GM13977 (cell line): ENCODE measurements at regions not wholly inside any gene's neighbourhood (a gene's known extent, or its start where the extent isn't known, plus 50 kb on each side); places are given as distances from the start of the nearest gene placed in this dataset.

Experiments used
- DNase-seq: peaks from one replicate; pipeline ENCODE4 v3.0.0; 2012; ENCODE audit warnings: low spot score
- in situ Hi-C: fragments of 300-500 bp; cut with MboI; formaldehyde crosslinking; loops from one replicate; pipeline ENCODE4 v1.12.0; 2022; ENCODE audit warnings: low sequenced_read_pairs, low pct_unique_long_range_greater_than_20kb, mixed read lengths, inconsistent platforms; ENCODE audit not compliant: unreplicated experiment
- TF ChIP-seq, protein P1 (sequence below): IDR thresholded peaks from 2 replicates; pipeline ENCODE4 v1.5.1; 2012; ENCODE audit warnings: mild to moderate bottlenecking, control low read depth; ENCODE audit not compliant: insufficient read depth; ENCODE audit errors: extremely low read depth, missing control alignments

DNA sequence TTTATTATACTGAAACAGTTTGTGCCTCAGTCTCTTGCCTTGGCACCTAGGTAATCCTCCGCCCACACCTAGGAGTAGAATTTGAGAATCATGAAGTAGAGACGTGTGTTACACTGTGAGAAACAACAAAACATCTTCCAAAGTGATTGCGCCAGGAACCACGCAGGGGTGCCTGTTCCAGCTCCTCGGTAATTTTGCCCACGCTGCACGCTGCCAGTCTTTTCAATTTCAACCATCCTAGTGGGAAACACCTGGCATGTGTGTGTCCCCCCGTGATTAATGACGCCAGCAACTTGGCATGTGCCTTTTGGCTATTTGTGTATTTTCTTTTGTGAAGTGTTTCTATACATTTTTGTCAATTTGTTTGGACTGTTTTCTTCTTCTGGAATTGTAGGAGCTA lies 919.1 kb downstream of the BRD1 start:
- DNase-seq = no peak
- in situ Hi-C loops = no loop called here
- TF ChIP-seq, protein P1, sequence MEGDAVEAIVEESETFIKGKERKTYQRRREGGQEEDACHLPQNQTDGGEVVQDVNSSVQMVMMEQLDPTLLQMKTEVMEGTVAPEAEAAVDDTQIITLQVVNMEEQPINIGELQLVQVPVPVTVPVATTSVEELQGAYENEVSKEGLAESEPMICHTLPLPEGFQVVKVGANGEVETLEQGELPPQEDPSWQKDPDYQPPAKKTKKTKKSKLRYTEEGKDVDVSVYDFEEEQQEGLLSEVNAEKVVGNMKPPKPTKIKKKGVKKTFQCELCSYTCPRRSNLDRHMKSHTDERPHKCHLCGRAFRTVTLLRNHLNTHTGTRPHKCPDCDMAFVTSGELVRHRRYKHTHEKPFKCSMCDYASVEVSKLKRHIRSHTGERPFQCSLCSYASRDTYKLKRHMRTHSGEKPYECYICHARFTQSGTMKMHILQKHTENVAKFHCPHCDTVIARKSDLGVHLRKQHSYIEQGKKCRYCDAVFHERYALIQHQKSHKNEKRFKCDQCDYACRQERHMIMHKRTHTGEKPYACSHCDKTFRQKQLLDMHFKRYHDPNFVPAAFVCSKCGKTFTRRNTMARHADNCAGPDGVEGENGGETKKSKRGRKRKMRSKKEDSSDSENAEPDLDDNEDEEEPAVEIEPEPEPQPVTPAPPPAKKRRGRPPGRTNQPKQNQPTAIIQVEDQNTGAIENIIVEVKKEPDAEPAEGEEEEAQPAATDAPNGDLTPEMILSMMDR = no peak

DNA sequence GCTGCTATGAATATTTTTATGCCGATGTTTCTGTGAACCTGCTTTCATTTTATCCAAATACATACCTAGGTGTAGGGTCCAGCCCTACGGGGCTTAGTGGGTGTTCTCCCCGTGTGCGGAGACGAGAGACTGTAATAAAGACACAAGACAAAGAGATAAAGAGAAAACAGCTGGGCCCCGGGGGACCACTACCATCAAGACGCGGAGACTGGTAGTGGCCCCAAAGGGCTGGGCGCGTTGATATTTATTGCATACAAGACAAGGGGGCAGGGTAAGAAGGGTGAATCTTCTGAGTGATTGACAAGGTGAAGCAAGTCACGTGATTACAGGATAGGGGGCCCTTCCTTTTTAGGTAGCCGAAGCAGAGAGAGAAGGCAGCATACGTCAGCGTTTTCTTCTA lies 920.1 kb downstream of the BRD1 start:
- in situ Hi-C loops = no loop called here
- TF ChIP-seq, protein P1 = no peak
- DNase-seq = no peak

DNA sequence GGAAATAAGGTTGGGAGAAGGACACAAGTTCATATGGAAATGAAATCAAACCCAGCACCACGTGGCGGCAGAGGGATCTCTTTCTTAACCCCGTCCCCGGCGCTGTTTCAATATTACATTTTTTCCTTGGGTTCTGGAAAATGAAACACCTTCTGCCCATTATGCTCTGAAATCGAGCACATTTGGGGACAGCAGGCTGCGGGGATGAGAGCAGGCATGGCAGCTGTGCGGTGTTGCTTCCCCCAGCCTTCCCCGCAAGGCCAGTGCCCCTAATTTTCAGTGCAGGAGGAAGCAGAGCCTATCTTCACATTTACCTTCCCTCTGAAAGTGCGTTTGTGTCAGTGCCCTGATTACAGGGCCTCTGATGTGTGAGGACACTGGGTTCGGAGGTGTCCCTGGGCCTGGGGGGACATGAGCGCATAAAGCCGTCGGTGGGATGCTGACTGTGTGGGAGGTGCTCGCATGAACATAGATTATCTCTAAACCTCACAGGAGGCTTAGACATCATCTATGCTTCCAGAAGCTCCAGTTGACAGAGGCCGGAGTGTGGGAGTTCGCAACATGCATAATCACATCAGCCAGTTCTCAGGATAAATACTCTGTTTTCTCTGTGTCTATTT lies 921.3 kb downstream of the BRD1 start:
- TF ChIP-seq, protein P1 = no peak
- DNase-seq = no peak
- in situ Hi-C loops = no loop called here

DNA sequence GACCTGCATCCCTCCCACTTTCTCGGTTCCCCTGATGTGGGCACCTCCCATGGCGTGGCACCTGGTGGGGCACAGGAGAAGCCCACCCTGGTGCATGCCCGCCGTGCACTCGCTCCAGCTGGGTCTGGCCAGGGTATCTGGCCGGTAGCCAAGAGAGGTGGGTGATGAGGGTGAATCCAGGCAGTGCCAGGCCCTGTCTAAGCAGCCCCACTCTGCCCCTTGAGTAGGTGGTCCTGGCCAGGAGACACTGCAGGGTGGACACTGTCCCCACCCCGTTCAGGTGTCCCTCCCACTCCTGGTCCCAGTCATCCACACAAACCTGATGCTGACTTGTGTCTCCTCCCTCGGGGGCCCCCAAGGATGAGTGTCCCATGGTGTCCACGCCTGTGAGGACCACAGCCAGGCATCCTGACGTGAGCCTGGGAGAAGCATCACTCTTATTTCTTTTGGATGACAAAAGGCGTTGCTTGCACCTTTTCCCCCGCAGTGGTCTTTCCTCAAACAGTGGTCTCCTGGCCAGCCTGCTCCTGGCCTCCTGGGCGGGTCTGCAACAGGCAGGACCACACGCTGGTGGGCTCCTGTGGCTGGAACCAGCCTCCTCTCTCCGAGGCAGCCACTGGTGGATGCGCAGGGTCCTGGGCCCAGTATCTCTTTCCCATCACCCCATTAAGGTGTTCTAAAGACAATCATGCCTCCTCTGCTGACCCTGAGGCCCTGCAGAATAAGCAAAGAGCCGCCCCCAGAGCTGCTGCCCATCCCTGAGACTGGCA lies 922.3 kb downstream of the BRD1 start:
- in situ Hi-C loops = no loop called here
- TF ChIP-seq, protein P1 = no peak
- no peak for DNase-seq

DNA sequence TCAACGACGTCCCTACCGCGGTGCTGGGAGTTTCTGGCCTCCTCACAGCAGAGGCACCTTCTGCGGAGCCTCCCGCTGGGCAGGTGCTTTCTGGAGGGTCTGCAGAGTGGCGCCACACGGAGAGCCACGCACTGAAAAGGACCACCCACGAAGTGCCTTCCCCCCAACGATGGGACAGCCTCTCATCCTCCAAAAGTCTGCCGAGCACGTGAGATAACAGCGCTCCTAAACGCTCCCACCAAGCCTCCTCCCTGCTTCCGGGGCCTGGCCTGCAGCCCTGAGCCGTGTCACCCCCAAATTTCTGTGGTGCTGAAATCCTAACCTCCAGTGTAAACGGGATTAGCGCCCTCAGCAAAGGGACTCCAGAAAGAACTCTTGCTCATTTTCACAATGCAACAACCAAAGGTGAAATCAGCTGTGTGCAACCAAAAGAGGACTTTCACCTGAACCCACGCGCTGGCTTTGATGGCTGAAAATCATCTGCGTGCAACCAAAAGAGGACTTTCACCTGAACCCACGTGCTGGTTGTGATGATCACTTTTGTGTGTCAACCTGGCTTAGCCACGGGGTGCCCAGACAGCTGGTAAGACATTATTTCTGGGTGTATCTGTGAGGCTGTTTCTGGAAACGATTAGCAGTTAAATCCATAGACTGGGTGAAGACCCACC lies 924.6 kb downstream of the BRD1 start:
- no peak for DNase-seq
- TF ChIP-seq, protein P1 = no peak
- in situ Hi-C loops = no loop called here

DNA sequence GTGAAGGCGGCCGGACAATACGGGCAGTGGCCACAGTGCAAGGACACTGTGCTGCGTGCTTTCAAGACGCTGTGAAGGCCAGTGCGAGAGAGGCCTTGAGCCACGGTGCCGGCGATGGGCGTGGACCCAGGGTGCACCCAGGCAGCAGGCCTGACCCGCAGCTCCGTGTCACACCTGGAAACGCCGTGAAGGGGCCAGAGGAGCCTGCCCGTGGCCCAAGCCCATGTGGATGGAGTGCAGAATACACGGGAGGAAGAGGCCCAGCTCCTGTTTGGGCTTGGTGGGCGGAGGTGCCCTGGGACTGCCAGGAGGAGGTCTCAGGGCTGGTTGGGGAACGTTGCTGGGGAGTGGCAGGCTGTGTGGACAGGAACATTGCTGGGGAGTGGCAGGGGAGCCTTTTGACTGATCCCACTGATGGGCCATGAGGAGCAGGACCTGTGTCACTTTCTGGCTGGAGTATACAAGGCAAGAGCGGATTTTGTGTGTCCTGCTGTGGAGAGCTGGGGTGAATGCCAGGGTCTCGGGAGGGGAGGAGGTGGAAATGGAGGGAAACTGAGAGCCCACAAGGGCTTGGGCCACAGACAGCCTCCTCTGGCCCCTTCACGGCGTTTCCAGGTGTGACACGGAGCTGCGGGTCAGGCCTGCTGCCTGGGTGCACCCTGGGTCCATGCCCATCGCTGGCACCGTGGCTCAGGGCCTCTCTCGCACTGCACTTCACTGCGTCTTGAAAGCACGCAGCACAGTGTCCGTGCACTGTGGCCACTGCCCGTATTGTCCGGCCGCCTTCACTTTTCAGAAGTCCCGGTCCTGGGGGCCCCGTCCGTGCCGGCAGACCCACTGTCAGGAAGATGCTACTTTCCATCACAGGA lies 925.4 kb downstream of the BRD1 start:
- in situ Hi-C loops = no loop called here
- TF ChIP-seq, protein P1 = no peak
- DNase-seq = no peak
